HepG2 (cell line): ENCODE measurements at regions not wholly inside any gene's neighbourhood (a gene's known extent, or its start where the extent isn't known, plus 50 kb on each side); places are given as distances from the start of the nearest gene placed in this dataset.

ENCODE experiments used
- ATAC-seq: fragments of 200-7000 bp; cut with Tn5 transposase; 3 replicates; pipeline ENCODE4 v1.9.1; 2020; ENCODE audit warnings: mild to moderate bottlenecking, moderate library complexity
- BruUV-seq: library from RNA; stranded (reverse); fragments of 400-500 nt; replicated peaks from 2 replicates; lab custom pipeline; 2021; lab: Mats Ljungman, UMichigan
- CTCF ChIA-PET: fragments of 300-600 bp; formaldehyde crosslinking; extraction: SDS; loops from one replicate; lab custom pipeline; 2021; ENCODE audit warnings: low total read pairs, inconsistent platforms, low intra/inter-chr PET ratio; lab: Yijun Ruan, JAX
- POLR2A ChIA-PET: fragments of 350-600 bp; sonication (Branson Sonifier 250); formaldehyde crosslinking; loops from one replicate; lab custom pipeline; 2020; ENCODE audit warnings: antibody characterized with exemption, inconsistent platforms; lab: Yijun Ruan, JAX
- DNase-seq: peaks from one replicate; pipeline ENCODE4 v3.0.0-alpha.2; 2015; ENCODE audit warnings: low spot score
- FAIRE-seq: peaks from 3 replicates; lab custom pipeline; 2011; peaks lifted over from hg19 to GRCh38; lab: Jason Lieb, UNC
- H2AFZ ChIP-seq: one replicate; pipeline ENCODE4 v1.6.1; 2011; ENCODE audit warnings: low read length, inconsistent platforms
- H3K27ac ChIP-seq: fragments of 300-600 bp; 3 replicates; pipeline ENCODE4 v1.8.0; 2011; ENCODE audit warnings: mixed run types, mild to moderate bottlenecking, mixed read lengths, low read length, inconsistent platforms; ENCODE audit not compliant: insufficient read depth; ENCODE audit errors: extremely low read length
- H3K27me3 ChIP-seq, 2 experiments: fragments of 200-600 bp in 1 of 2; 2 replicates in 1 of 2; 3 replicates in 1 of 2; pipeline versions ENCODE4 v1.6.0 to v1.8.0; 2011; ENCODE audit warnings: low read length in 2 of 2, mild to moderate bottlenecking in 2 of 2, moderate library complexity in 2 of 2, inconsistent platforms in 1 of 2; ENCODE audit not compliant: insufficient read depth in 2 of 2, control insufficient read depth in 1 of 2
- H3K36me3 ChIP-seq, 2 experiments: fragments of 200-600 bp in 1 of 2; replicated peaks in 1 of 2; 2 replicates in 1 of 2; 3 replicates in 1 of 2; pipeline versions ENCODE4 v1.5.1 to v1.8.0; 2011; ENCODE audit warnings: low read length in 2 of 2, inconsistent platforms in 1 of 2; ENCODE audit not compliant: insufficient read depth in 2 of 2, control insufficient read depth in 1 of 2
- H3K4me1 ChIP-seq: 2 replicates; pipeline ENCODE4 v1.5.1; 2012; ENCODE audit warnings: low read length, inconsistent platforms; ENCODE audit not compliant: insufficient read depth
- H3K4me2 ChIP-seq: 2 replicates; pipeline ENCODE4 v1.6.0; 2011; ENCODE audit warnings: low read depth, low read length, inconsistent platforms
- H3K4me3 ChIP-seq, 3 experiments: fragments of 200-600 bp in 1 of 3; sonication (generic), shearing (Covaris generic) in 1 of 3; replicated peaks in 1 of 3; 2 replicates each; pipeline ENCODE4 v1.5.1; 2011 to 2016; ENCODE audit warnings: low read length in 3 of 3, inconsistent platforms in 2 of 3, low read depth in 2 of 3, mild to moderate bottlenecking in 2 of 3, control low read depth in 1 of 3, mixed read lengths in 1 of 3; ENCODE audit not compliant: insufficient read depth in 1 of 3
- H3K79me2 ChIP-seq: one replicate; pipeline ENCODE4 v1.6.1; 2011; ENCODE audit warnings: low read length, inconsistent platforms; ENCODE audit not compliant: insufficient read depth
- H3K9ac ChIP-seq: 2 replicates; pipeline ENCODE4 v1.6.0; 2011; ENCODE audit warnings: mild to moderate bottlenecking, low read depth, low read length, inconsistent platforms; ENCODE audit not compliant: insufficient read depth
- H3K9me3 ChIP-seq: 2 replicates; pipeline ENCODE4 v1.5.1; 2012; ENCODE audit warnings: mild to moderate bottlenecking, low read length
- H4K20me1 ChIP-seq: 2 replicates; pipeline ENCODE4 v1.6.0; 2011; ENCODE audit warnings: inconsistent platforms, mild to moderate bottlenecking, low read length, moderate library complexity; ENCODE audit not compliant: insufficient read depth
- KMT2B ChIP-seq: IDR thresholded peaks from 2 replicates; pipeline ENCODE4 v1.6.1; 2016; ENCODE audit warnings: missing genetic modification reagents, missing compliant biosample characterization
- REL ChIP-seq: sonication (generic); formaldehyde crosslinking; conservative IDR thresholded peaks from 2 replicates; pipeline ENCODE4 v1.8.0; 2022; ENCODE audit warnings: mild to moderate bottlenecking, missing genetic modification reagents, moderate library complexity
- ZMAT3 ChIP-seq: sonication (generic); formaldehyde crosslinking; conservative IDR thresholded peaks from 2 replicates; pipeline ENCODE4 v1.7.0; 2021; ENCODE audit warnings: missing genetic modification reagents
- ZNF577 ChIP-seq: sonication (generic); formaldehyde crosslinking; IDR thresholded peaks from 2 replicates; pipeline ENCODE4 v1.4.0; 2020; ENCODE audit warnings: mild to moderate bottlenecking, low read depth, missing genetic modification reagents, borderline replicate concordance
- ZNF850 ChIP-seq: sonication (generic); formaldehyde crosslinking; conservative IDR thresholded peaks from 2 replicates; pipeline ENCODE4 v1.9.0; 2021; ENCODE audit warnings: mild to moderate bottlenecking, missing genetic modification reagents
- ZSCAN25 ChIP-seq: sonication (generic); formaldehyde crosslinking; IDR thresholded peaks from 2 replicates; pipeline ENCODE4 v1.8.0; 2022; ENCODE audit warnings: mild to moderate bottlenecking, missing genetic modification reagents
- in situ Hi-C: cut with HindIII; loops from 2 replicates; pipeline ENCODE4 v1.10.0; 2017; ENCODE audit warnings: low pct_unique_long_range_greater_than_20kb; ENCODE audit not compliant: extremely low pct_ligation_motif_present
- intact Hi-C: fragments of 100-400 bp; cut with micrococcal nuclease; formaldehyde crosslinking; loops from one replicate; pipeline ENCODE4 v1.10.0; 2022; ENCODE audit not compliant: unreplicated experiment
- TF ChIP-seq, protein P1 (sequence below): sonication (generic); formaldehyde crosslinking; IDR thresholded peaks from 2 replicates; pipeline ENCODE4 v1.5.1; 2020; ENCODE audit warnings: missing genetic modification reagents, mild to moderate bottlenecking, borderline replicate concordance
- TF ChIP-seq, protein P2 (sequence below): IDR thresholded peaks from 2 replicates; pipeline ENCODE4 v1.6.1; 2016; ENCODE audit warnings: low read depth, missing genetic modification reagents, missing compliant biosample characterization
- TF ChIP-seq, protein P3 (sequence below): sonication (generic); formaldehyde crosslinking; IDR thresholded peaks from 2 replicates; pipeline ENCODE4 v1.5.0; 2020; ENCODE audit warnings: missing genetic modification reagents

DNA sequence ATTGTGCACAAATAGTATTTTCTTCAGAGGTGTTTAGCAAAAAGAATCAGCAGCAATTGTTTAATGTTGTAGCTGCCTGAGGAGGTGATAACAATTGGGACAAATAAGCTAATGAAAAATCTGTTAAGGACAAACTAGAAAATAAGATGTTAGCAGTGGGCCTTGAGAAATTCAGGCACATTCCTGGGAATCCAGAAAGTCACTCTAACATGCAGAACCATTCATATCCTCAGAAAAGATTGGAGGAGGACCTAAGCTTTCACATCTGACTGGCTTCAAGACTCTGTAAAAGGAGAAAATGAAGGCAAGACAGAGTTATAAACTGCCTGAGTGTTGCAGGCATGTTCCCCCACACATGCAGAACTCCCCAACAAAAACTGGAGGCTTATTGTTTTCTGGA is 353.5 kb upstream of the RGPD4 start:
- no TSS peak for BruUV-seq
- ChIA-PET CTCF (no interaction called here), POLR2A (no interaction called here)
- H3K9me3 ChIP-seq: peaks cover 65% of the 10 kb centered on the region
- intact Hi-C loops (no loop called here), in situ Hi-C loops (no loop called here)
- FAIRE-seq (no peak), ATAC-seq (no peak), DNase-seq (no peak)
- no peak overlapping the region for H3K27ac ChIP-seq
- no peaks in the 10 kb centered on the region for H3K27me3 ChIP-seq
- no peak overlapping the region for H3K4me3 ChIP-seq
- no peaks in the 10 kb centered on the region for H3K79me2 ChIP-seq
- no peaks in the 10 kb centered on the region for H3K4me1 ChIP-seq
- TF ChIP-seq KMT2B (CRISPR knock-in tag) (no peak), ZNF850 (CRISPR knock-in tag) (no peak), REL (no peak), ZSCAN25 (no peak), ZNF577 (CRISPR knock-in tag) (no peak), ZMAT3 (no peak)
- TF ChIP-seq, protein P1, sequence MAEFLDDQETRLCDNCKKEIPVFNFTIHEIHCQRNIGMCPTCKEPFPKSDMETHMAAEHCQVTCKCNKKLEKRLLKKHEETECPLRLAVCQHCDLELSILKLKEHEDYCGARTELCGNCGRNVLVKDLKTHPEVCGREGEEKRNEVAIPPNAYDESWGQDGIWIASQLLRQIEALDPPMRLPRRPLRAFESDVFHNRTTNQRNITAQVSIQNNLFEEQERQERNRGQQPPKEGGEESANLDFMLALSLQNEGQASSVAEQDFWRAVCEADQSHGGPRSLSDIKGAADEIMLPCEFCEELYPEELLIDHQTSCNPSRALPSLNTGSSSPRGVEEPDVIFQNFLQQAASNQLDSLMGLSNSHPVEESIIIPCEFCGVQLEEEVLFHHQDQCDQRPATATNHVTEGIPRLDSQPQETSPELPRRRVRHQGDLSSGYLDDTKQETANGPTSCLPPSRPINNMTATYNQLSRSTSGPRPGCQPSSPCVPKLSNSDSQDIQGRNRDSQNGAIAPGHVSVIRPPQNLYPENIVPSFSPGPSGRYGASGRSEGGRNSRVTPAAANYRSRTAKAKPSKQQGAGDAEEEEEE (CRISPR knock-in tag): no peak
- TF ChIP-seq, protein P2, sequence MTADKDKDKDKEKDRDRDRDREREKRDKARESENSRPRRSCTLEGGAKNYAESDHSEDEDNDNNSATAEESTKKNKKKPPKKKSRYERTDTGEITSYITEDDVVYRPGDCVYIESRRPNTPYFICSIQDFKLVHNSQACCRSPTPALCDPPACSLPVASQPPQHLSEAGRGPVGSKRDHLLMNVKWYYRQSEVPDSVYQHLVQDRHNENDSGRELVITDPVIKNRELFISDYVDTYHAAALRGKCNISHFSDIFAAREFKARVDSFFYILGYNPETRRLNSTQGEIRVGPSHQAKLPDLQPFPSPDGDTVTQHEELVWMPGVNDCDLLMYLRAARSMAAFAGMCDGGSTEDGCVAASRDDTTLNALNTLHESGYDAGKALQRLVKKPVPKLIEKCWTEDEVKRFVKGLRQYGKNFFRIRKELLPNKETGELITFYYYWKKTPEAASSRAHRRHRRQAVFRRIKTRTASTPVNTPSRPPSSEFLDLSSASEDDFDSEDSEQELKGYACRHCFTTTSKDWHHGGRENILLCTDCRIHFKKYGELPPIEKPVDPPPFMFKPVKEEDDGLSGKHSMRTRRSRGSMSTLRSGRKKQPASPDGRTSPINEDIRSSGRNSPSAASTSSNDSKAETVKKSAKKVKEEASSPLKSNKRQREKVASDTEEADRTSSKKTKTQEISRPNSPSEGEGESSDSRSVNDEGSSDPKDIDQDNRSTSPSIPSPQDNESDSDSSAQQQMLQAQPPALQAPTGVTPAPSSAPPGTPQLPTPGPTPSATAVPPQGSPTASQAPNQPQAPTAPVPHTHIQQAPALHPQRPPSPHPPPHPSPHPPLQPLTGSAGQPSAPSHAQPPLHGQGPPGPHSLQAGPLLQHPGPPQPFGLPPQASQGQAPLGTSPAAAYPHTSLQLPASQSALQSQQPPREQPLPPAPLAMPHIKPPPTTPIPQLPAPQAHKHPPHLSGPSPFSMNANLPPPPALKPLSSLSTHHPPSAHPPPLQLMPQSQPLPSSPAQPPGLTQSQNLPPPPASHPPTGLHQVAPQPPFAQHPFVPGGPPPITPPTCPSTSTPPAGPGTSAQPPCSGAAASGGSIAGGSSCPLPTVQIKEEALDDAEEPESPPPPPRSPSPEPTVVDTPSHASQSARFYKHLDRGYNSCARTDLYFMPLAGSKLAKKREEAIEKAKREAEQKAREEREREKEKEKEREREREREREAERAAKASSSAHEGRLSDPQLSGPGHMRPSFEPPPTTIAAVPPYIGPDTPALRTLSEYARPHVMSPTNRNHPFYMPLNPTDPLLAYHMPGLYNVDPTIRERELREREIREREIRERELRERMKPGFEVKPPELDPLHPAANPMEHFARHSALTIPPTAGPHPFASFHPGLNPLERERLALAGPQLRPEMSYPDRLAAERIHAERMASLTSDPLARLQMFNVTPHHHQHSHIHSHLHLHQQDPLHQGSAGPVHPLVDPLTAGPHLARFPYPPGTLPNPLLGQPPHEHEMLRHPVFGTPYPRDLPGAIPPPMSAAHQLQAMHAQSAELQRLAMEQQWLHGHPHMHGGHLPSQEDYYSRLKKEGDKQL (CRISPR knock-in tag): no peak
- TF ChIP-seq, protein P3, sequence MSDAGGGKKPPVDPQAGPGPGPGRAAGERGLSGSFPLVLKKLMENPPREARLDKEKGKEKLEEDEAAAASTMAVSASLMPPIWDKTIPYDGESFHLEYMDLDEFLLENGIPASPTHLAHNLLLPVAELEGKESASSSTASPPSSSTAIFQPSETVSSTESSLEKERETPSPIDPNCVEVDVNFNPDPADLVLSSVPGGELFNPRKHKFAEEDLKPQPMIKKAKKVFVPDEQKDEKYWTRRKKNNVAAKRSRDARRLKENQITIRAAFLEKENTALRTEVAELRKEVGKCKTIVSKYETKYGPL (CRISPR knock-in tag): no peak
- H3K4me2 ChIP-seq: no peak overlapping the region
- H3K9ac ChIP-seq: no peak overlapping the region
- H4K20me1 ChIP-seq: no peaks in the 10 kb centered on the region
- no peaks in the 10 kb centered on the region for H3K36me3 ChIP-seq
- no peak overlapping the region for H2AFZ ChIP-seq
